IMR-90 (cell line): ENCODE measurements at regions not wholly inside any gene's neighbourhood (a gene's known extent, or its start where the extent isn't known, plus 50 kb on each side); places are given as distances from the start of the nearest gene placed in this dataset.

Experiments
- ATAC-seq: fragments of 200-7000 bp; cut with Tn5 transposase; 2 replicates; pipeline ENCODE4 v1.9.1; 2020; ENCODE audit warnings: low read depth, mild to moderate bottlenecking, moderate library complexity
- BruUV-seq: library from RNA; stranded (reverse); fragments of 400-500 nt; replicated peaks from 2 replicates; lab custom pipeline; 2021; lab: Mats Ljungman, UMichigan
- CTCF ChIA-PET: fragments of 300-600 bp; formaldehyde crosslinking; extraction: SDS; loops from one replicate; lab custom pipeline; 2021; ENCODE audit warnings: antibody characterized with exemption; lab: Yijun Ruan, JAX
- POLR2A ChIA-PET: fragments of 300-600 bp; sonication (Branson Sonifier 250); formaldehyde crosslinking; loops from one replicate; lab custom pipeline; 2022; ENCODE audit warnings: antibody characterized with exemption; ENCODE audit not compliant: unreplicated experiment; lab: Charles Lee
- DNase-seq: peaks from one replicate; pipeline ENCODE4 v3.0.0; 2013
- H2AFZ ChIP-seq: replicated peaks from 2 replicates; pipeline ENCODE3; 2013; ENCODE audit warnings: low read length, mild to moderate bottlenecking; ENCODE audit not compliant: poor library complexity
- H2AK5ac ChIP-seq: 2 replicates; pipeline ENCODE4 v1.6.1; 2013; ENCODE audit warnings: low read depth, low read length, inconsistent platforms
- H2AK9ac ChIP-seq: replicated peaks from 2 replicates; pipeline ENCODE3; 2013; ENCODE audit warnings: mild to moderate bottlenecking, low read depth, low read length, moderate library complexity; ENCODE audit not compliant: poor library complexity
- H2BK120ac ChIP-seq: 2 replicates; pipeline ENCODE4 v1.6.1; 2013; ENCODE audit warnings: low read depth, low read length, inconsistent platforms
- H2BK15ac ChIP-seq: 3 replicates; pipeline ENCODE4 v1.6.1; 2013; ENCODE audit warnings: low read depth, low read length, inconsistent platforms
- H2BK20ac ChIP-seq: 2 replicates; pipeline ENCODE4 v1.6.1; 2013; ENCODE audit warnings: low read depth, mild to moderate bottlenecking, inconsistent platforms, low read length, moderate library complexity
- H2BK5ac ChIP-seq: 2 replicates; pipeline ENCODE4 v1.6.1; 2013; ENCODE audit warnings: mild to moderate bottlenecking, low read depth, low read length, inconsistent platforms; ENCODE audit not compliant: poor library complexity, severe bottlenecking
- H3K14ac ChIP-seq: replicated peaks from 2 replicates; pipeline ENCODE4 v1.6.1; 2013; ENCODE audit warnings: low read depth, low read length, inconsistent platforms
- H3K18ac ChIP-seq: 2 replicates; pipeline ENCODE4 v1.6.1; 2013; ENCODE audit warnings: low read depth, low read length, control low read depth
- H3K23ac ChIP-seq: 2 replicates; pipeline ENCODE4 v1.6.1; 2013; ENCODE audit warnings: low read depth, low read length, inconsistent platforms
- H3K27ac ChIP-seq: 2 replicates; pipeline ENCODE4 v1.5.1; 2013; ENCODE audit warnings: mild to moderate bottlenecking, control low read depth, low read length; ENCODE audit not compliant: insufficient read depth
- H3K27me3 ChIP-seq: 2 replicates; pipeline ENCODE4 v1.6.1; 2013; ENCODE audit warnings: low read length; ENCODE audit not compliant: control insufficient read depth, insufficient read depth
- H3K36me3 ChIP-seq: 2 replicates; pipeline ENCODE4 v1.6.1; 2013; ENCODE audit warnings: low read length, mixed read lengths; ENCODE audit not compliant: control insufficient read depth, insufficient read depth
- H3K4ac ChIP-seq: 2 replicates; pipeline ENCODE4 v1.6.1; 2013; ENCODE audit warnings: low read depth, low read length, inconsistent platforms
- H3K4me1 ChIP-seq: 2 replicates; pipeline ENCODE4 v1.6.1; 2013; ENCODE audit warnings: low read length, mixed read lengths; ENCODE audit not compliant: control insufficient read depth, insufficient read depth
- H3K4me2 ChIP-seq: 2 replicates; pipeline ENCODE4 v1.6.1; 2013; ENCODE audit warnings: low read depth, mild to moderate bottlenecking, control low read depth, low read length, moderate library complexity
- H3K4me3 ChIP-seq: 2 replicates; pipeline ENCODE4 v1.5.1; 2013; ENCODE audit warnings: low read depth, mild to moderate bottlenecking, control low read depth, low read length, moderate library complexity; ENCODE audit not compliant: insufficient read depth
- H3K56ac ChIP-seq: 2 replicates; pipeline ENCODE4 v1.6.1; 2013; ENCODE audit warnings: low read length, inconsistent platforms; ENCODE audit not compliant: insufficient read depth; ENCODE audit errors: extremely low read depth
- H3K79me1 ChIP-seq, 2 experiments: 2 replicates each; pipeline ENCODE4 v1.6.1; 2013; ENCODE audit warnings: low read length in 2 of 2, inconsistent platforms in 1 of 2, low read depth in 1 of 2
- H3K9ac ChIP-seq: 2 replicates; pipeline ENCODE4 v1.6.1; 2013; ENCODE audit warnings: low read depth, low read length, control low read depth
- H3K9me1 ChIP-seq: 2 replicates; pipeline ENCODE4 v1.6.1; 2013; ENCODE audit warnings: low read length, inconsistent platforms; ENCODE audit not compliant: insufficient read depth
- H3K9me3 ChIP-seq: 2 replicates; pipeline ENCODE4 v1.6.1; 2013; ENCODE audit warnings: low read length; ENCODE audit not compliant: control insufficient read depth, insufficient read depth
- H4K20me1 ChIP-seq: 2 replicates; pipeline ENCODE4 v1.6.1; 2013; ENCODE audit warnings: low read length, inconsistent platforms; ENCODE audit not compliant: insufficient read depth
- H4K5ac ChIP-seq: 2 replicates; pipeline ENCODE4 v1.6.1; 2013; ENCODE audit warnings: mild to moderate bottlenecking, low read depth, low read length, control low read depth
- H4K8ac ChIP-seq, 2 experiments: 2 replicates each; pipeline ENCODE4 v1.6.1; 2013; ENCODE audit warnings: low read depth in 2 of 2, low read length in 2 of 2, control low read depth in 1 of 2, inconsistent platforms in 1 of 2
- H4K91ac ChIP-seq: 2 replicates; pipeline ENCODE4 v1.6.1; 2013; ENCODE audit warnings: low read depth, low read length, inconsistent platforms; ENCODE audit not compliant: insufficient read depth
- BHLHE40 ChIP-seq: fragments of 150-350 bp; IDR thresholded peaks from 2 replicates; pipeline ENCODE4 v1.6.1; 2016; ENCODE audit warnings: mild to moderate bottlenecking, low read depth, low read length
- CEBPB ChIP-seq: IDR thresholded peaks from 2 replicates; pipeline ENCODE4 v1.6.1; 2012; ENCODE audit warnings: low read depth, low read length, improper control_type of control experiment
- CHD1 ChIP-seq: IDR thresholded peaks from 2 replicates; pipeline ENCODE4 v1.6.1; 2012; ENCODE audit warnings: low read depth, low read length, improper control_type of control experiment
- FOS ChIP-seq: fragments of 150-350 bp; IDR thresholded peaks from 2 replicates; pipeline ENCODE4 v1.6.1; 2016; ENCODE audit warnings: low read depth, low read length
- MAFK ChIP-seq: IDR thresholded peaks from 2 replicates; pipeline ENCODE4 v1.6.1; 2012; ENCODE audit warnings: low read depth, low read length, improper control_type of control experiment
- MAZ ChIP-seq: IDR thresholded peaks from 2 replicates; pipeline ENCODE4 v1.6.1; 2012; ENCODE audit warnings: low read depth, mild to moderate bottlenecking, low read length, improper control_type of control experiment, moderate library complexity, borderline replicate concordance
- MXI1 ChIP-seq: IDR thresholded peaks from 2 replicates; pipeline ENCODE4 v1.6.1; 2012; ENCODE audit warnings: low read depth, mild to moderate bottlenecking, low read length, moderate library complexity, borderline replicate concordance
- NFE2L2 ChIP-seq: fragments of 150-350 bp; IDR thresholded peaks from 2 replicates; pipeline ENCODE4 v1.6.1; 2016; ENCODE audit warnings: low read depth, mild to moderate bottlenecking, low read length
- POLR2A ChIP-seq: IDR thresholded peaks from 2 replicates; pipeline ENCODE4 v1.6.1; 2012; ENCODE audit warnings: mild to moderate bottlenecking, low read depth, low read length
- RAD21 ChIP-seq: IDR thresholded peaks from 2 replicates; pipeline ENCODE4 v1.6.1; 2012; ENCODE audit warnings: low read length, improper control_type of control experiment
- RCOR1 ChIP-seq: IDR thresholded peaks from 2 replicates; pipeline ENCODE4 v1.6.1; 2012; ENCODE audit warnings: mild to moderate bottlenecking, low read length, improper control_type of control experiment; ENCODE audit not compliant: insufficient replicate concordance
- RFX5 ChIP-seq: IDR thresholded peaks from 2 replicates; pipeline ENCODE4 v1.8.0; 2012; ENCODE audit warnings: low read depth, mild to moderate bottlenecking, low read length, moderate library complexity
- SMC3 ChIP-seq: fragments of 150-350 bp; IDR thresholded peaks from 2 replicates; pipeline ENCODE4 v1.6.1; 2016; ENCODE audit warnings: low read depth, mild to moderate bottlenecking, antibody characterized with exemption, low read length, moderate library complexity
- WGBS, 2 experiments: methylation state at CpG; one replicate each; pipeline versions ENCODE4 v1.1.5 to v1.1.7; 2013; ENCODE audit warnings: missing lambda C conversion rate in 2 of 2; ENCODE audit not compliant: insufficient read length in 1 of 2; ENCODE audit errors: extremely low coverage in 2 of 2; 5-methylcytosine and 5-hydroxymethylcytosine counted together
- dilution Hi-C: fragments of 300-500 bp; cut with HindIII; formaldehyde crosslinking; loops from one replicate; pipeline ENCODE4 v1.14.3; 2018; ENCODE audit warnings: low sequenced_read_pairs; ENCODE audit not compliant: unreplicated experiment
- in situ Hi-C: fragments of 300-500 bp; cut with MboI; formaldehyde crosslinking; loops from 3 replicates; pipeline ENCODE4 v1.14.3; 2019; ENCODE audit warnings: low sequenced_read_pairs, inconsistent platforms, mixed read lengths
- intact Hi-C: fragments of 100-400 bp; cut with micrococcal nuclease; formaldehyde crosslinking; loops from 2 replicates; pipeline ENCODE4 v1.10.0; 2022
- TF ChIP-seq, protein P1 (sequence below): fragments of 150-350 bp; IDR thresholded peaks from 2 replicates; pipeline ENCODE4 v1.6.1; 2016; ENCODE audit warnings: low read depth, mild to moderate bottlenecking, low read length, moderate library complexity, borderline replicate concordance
- TF ChIP-seq, protein P2 (sequence below): fragments of 150-350 bp; IDR thresholded peaks from 2 replicates; pipeline ENCODE4 v1.6.1; 2017; ENCODE audit warnings: mild to moderate bottlenecking, antibody characterized with exemption, low read length, low read depth
- TF ChIP-seq, protein P3 (sequence below): conservative IDR thresholded peaks from 2 replicates; pipeline ENCODE4 v1.5.1; 2012; ENCODE audit warnings: mild to moderate bottlenecking, low read depth, low read length, improper control_type of control experiment

DNA sequence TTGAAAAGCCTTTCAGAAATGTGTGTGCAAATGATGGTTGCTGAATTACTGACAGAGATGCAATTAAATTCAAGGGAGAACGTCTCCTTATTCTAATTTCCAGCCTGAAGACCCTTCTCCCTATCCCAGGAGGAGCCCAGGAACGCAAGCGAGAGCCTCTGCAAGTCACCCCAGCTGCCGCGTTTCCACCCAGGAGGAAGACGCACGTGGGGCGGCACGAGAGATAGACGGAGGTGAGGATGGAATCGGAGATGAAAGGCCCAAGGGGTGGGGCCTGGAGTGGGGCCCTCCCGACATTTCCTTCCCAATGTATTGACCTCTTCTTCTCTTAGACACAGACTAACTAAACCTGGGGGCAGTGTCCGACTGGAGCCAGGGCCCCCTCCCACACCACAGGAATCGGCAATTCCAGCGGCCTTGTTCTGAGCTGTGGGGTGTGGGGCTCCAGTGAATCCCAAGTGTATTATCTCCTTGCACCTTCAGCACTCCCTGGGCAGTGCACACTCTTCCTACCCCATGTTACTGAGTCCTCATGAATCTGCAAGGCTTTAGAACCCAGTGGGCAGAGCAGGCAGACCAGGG lies 322.5 kb downstream of the AJAP1 start:
- WGBS, 2 experiments, result no CpG with 5 or more reads among the region's 15 CpGs
- in situ Hi-C loops (no loop called here), intact Hi-C loops (no loop called here), dilution Hi-C loops (no loop called here)
- no peak overlapping the region for H2AK9ac ChIP-seq
- no peaks in the 10 kb centered on the region for H3K4me1 ChIP-seq
- DNase-seq (no peak), ATAC-seq (no peak)
- H2BK120ac ChIP-seq, result no peak overlapping the region
- ChIA-PET POLR2A (no interaction called here), CTCF (no interaction called here)
- H4K5ac ChIP-seq, result no peak overlapping the region
- H2AFZ ChIP-seq, result no peak overlapping the region
- no peak overlapping the region for H3K14ac ChIP-seq
- H3K9me1 ChIP-seq, result no peaks in the 10 kb centered on the region
- TF ChIP-seq, protein P1, sequence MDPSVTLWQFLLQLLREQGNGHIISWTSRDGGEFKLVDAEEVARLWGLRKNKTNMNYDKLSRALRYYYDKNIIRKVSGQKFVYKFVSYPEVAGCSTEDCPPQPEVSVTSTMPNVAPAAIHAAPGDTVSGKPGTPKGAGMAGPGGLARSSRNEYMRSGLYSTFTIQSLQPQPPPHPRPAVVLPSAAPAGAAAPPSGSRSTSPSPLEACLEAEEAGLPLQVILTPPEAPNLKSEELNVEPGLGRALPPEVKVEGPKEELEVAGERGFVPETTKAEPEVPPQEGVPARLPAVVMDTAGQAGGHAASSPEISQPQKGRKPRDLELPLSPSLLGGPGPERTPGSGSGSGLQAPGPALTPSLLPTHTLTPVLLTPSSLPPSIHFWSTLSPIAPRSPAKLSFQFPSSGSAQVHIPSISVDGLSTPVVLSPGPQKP, result no peak
- no peak for TF ChIP-seq CEBPB
- no peak for TF ChIP-seq RAD21
- TF ChIP-seq, protein P2, sequence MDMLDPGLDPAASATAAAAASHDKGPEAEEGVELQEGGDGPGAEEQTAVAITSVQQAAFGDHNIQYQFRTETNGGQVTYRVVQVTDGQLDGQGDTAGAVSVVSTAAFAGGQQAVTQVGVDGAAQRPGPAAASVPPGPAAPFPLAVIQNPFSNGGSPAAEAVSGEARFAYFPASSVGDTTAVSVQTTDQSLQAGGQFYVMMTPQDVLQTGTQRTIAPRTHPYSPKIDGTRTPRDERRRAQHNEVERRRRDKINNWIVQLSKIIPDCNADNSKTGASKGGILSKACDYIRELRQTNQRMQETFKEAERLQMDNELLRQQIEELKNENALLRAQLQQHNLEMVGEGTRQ, result no peak
- TF ChIP-seq BHLHE40, result no peak
- no peak for TF ChIP-seq RFX5
- TF ChIP-seq MAZ, result no peak
- TF ChIP-seq MAFK, result no peak
- no peak for TF ChIP-seq POLR2A
- TF ChIP-seq, protein P3, sequence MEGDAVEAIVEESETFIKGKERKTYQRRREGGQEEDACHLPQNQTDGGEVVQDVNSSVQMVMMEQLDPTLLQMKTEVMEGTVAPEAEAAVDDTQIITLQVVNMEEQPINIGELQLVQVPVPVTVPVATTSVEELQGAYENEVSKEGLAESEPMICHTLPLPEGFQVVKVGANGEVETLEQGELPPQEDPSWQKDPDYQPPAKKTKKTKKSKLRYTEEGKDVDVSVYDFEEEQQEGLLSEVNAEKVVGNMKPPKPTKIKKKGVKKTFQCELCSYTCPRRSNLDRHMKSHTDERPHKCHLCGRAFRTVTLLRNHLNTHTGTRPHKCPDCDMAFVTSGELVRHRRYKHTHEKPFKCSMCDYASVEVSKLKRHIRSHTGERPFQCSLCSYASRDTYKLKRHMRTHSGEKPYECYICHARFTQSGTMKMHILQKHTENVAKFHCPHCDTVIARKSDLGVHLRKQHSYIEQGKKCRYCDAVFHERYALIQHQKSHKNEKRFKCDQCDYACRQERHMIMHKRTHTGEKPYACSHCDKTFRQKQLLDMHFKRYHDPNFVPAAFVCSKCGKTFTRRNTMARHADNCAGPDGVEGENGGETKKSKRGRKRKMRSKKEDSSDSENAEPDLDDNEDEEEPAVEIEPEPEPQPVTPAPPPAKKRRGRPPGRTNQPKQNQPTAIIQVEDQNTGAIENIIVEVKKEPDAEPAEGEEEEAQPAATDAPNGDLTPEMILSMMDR, result no peak
- TF ChIP-seq SMC3, result no peak
- no peak for TF ChIP-seq CHD1
- TF ChIP-seq FOS, result no peak
- TF ChIP-seq MXI1, result no peak
- no peak for TF ChIP-seq NFE2L2
- no peak for TF ChIP-seq RCOR1
- H4K20me1 ChIP-seq, result no peaks in the 10 kb centered on the region
- H2BK20ac ChIP-seq, result no peak overlapping the region
- no peaks in the 10 kb centered on the region for H3K79me1 ChIP-seq
- H3K9ac ChIP-seq, result no peak overlapping the region
- no peak overlapping the region for H3K18ac ChIP-seq
- no peak overlapping the region for H3K4ac ChIP-seq
- H4K91ac ChIP-seq, result no peak overlapping the region
- H2AK5ac ChIP-seq, result no peak overlapping the region
- no peaks in the 10 kb centered on the region for H3K36me3 ChIP-seq
- no peak overlapping the region for H3K56ac ChIP-seq
- no peak overlapping the region for H3K4me2 ChIP-seq
- no peaks in the 10 kb centered on the region for H3K27me3 ChIP-seq
- no peak overlapping the region for H3K27ac ChIP-seq
- no TSS peak for BruUV-seq
- H2BK5ac ChIP-seq, result no peak overlapping the region
- H3K23ac ChIP-seq, result no peak overlapping the region
- no peak overlapping the region for H4K8ac ChIP-seq
- H2BK15ac ChIP-seq, result no peak overlapping the region
- H3K9me3 ChIP-seq, result peaks cover 52% of the 10 kb centered on the region
- no peak overlapping the region for H3K4me3 ChIP-seq
